Loucy (cell line): ENCODE measurements at regions not wholly inside any gene's neighbourhood (a gene's known extent, or its start where the extent isn't known, plus 50 kb on each side); places are given as distances from the start of the nearest gene placed in this dataset.

Experiments used
- H2AFZ ChIP-seq: fragments of 200-600 bp; sonication (generic); 2 replicates; pipeline ENCODE4 v1.6.0; 2016; ENCODE audit warnings: antibody characterized with exemption, mild to moderate bottlenecking, low read length, moderate library complexity
- H3F3A ChIP-seq: fragments of 200-600 bp; 2 replicates; pipeline ENCODE4 v1.6.0; 2016; ENCODE audit warnings: antibody characterized with exemption, low read depth, mild to moderate bottlenecking
- H3K27me3 ChIP-seq: fragments of 200-600 bp; sonication (generic); 2 replicates; pipeline ENCODE4 v1.6.1; 2014; ENCODE audit warnings: low read length, mild to moderate bottlenecking; ENCODE audit not compliant: insufficient read depth, poor library complexity, severe bottlenecking
- H3K36me3 ChIP-seq: fragments of 200-600 bp; sonication (generic); 2 replicates; pipeline ENCODE4 v1.6.1; 2016; ENCODE audit warnings: low read length; ENCODE audit not compliant: insufficient read depth
- H3K4me1 ChIP-seq: fragments of 200-600 bp; sonication (generic); 2 replicates; pipeline ENCODE4 v1.5.1; 2014; ENCODE audit warnings: low read length, mild to moderate bottlenecking; ENCODE audit not compliant: insufficient read depth, poor library complexity, severe bottlenecking
- H3K4me2 ChIP-seq: fragments of 200-600 bp; sonication (generic); 2 replicates; pipeline ENCODE4 v1.6.0; 2014; ENCODE audit warnings: antibody characterized with exemption, low read length, low read depth, mild to moderate bottlenecking; ENCODE audit not compliant: poor library complexity, severe bottlenecking
- H3K4me3 ChIP-seq: fragments of 200-600 bp; sonication (generic); 2 replicates; pipeline ENCODE4 v1.5.1; 2014; ENCODE audit warnings: low read length, mild to moderate bottlenecking, mixed read lengths; ENCODE audit not compliant: poor library complexity, severe bottlenecking
- H3K79me2 ChIP-seq: fragments of 200-600 bp; sonication (generic); 2 replicates; pipeline ENCODE4 v1.6.1; 2014; ENCODE audit warnings: low read length; ENCODE audit not compliant: insufficient read depth
- H3K9ac ChIP-seq: fragments of 200-600 bp; sonication (generic); 2 replicates; pipeline ENCODE4 v1.6.0; 2014; ENCODE audit warnings: mild to moderate bottlenecking, low read depth, low read length, moderate library complexity; ENCODE audit not compliant: poor library complexity, severe bottlenecking
- H3K9me2 ChIP-seq: fragments of 200-600 bp; sonication (generic); replicated peaks from 2 replicates; pipeline ENCODE4 v1.6.1; 2016; ENCODE audit warnings: low read depth, low read length, mixed read lengths
- H3K9me3 ChIP-seq: fragments of 200-600 bp; sonication (generic); 2 replicates; pipeline ENCODE4 v1.6.1; 2014; ENCODE audit warnings: mild to moderate bottlenecking, antibody characterized with exemption, low read length, low read depth; ENCODE audit not compliant: insufficient read depth
- H4K20me1 ChIP-seq: fragments of 200-600 bp; sonication (generic); 2 replicates; pipeline ENCODE4 v1.6.0; 2014; ENCODE audit warnings: antibody characterized with exemption, low read length, mild to moderate bottlenecking; ENCODE audit not compliant: insufficient read depth, poor library complexity, severe bottlenecking
- CTCF ChIP-seq: fragments of 200-600 bp; sonication (generic); conservative IDR thresholded peaks from 2 replicates; pipeline ENCODE4 v1.5.1; 2014; ENCODE audit warnings: mild to moderate bottlenecking, antibody characterized with exemption, low read length
- EZH2phosphoT487 ChIP-seq: fragments of 200-600 bp; IDR thresholded peaks from 2 replicates; pipeline ENCODE4 v1.6.1; 2018; ENCODE audit warnings: antibody characterized with exemption, mild to moderate bottlenecking, moderate library complexity, borderline replicate concordance

GRCh38 chr5:167561796-167562195 is 729.6 kb upstream of the WWC1 start:
- no peaks in the 10 kb centered on the region for H3K9me2 ChIP-seq
- no peaks in the 10 kb centered on the region for H3K79me2 ChIP-seq
- H3K4me3 ChIP-seq: no peak overlapping the region
- no peaks in the 10 kb centered on the region for H3K27me3 ChIP-seq
- no peaks in the 10 kb centered on the region for H3K9me3 ChIP-seq
- no peaks in the 10 kb centered on the region for H3K4me1 ChIP-seq
- no peak overlapping the region for H2AFZ ChIP-seq
- no peak overlapping the region for H3K9ac ChIP-seq
- no peak for TF ChIP-seq EZH2phosphoT487
- no peak for TF ChIP-seq CTCF
- H3F3A ChIP-seq: no peaks in the 10 kb centered on the region
- H4K20me1 ChIP-seq: no peaks in the 10 kb centered on the region
- H3K36me3 ChIP-seq: no peaks in the 10 kb centered on the region
- H3K4me2 ChIP-seq: no peak overlapping the region

GRCh38 chr5:167564275-167564674 is 727.2 kb upstream of the WWC1 start:
- TF ChIP-seq EZH2phosphoT487 (no peak), CTCF (no peak)
- Histone ChIP-seq H3K79me2 (no peaks in the 10 kb centered on the region), H4K20me1 (no peaks in the 10 kb centered on the region), H2AFZ (no peak overlapping the region), H3F3A (no peaks in the 10 kb centered on the region), H3K4me2 (no peak overlapping the region), H3K9me3 (no peaks in the 10 kb centered on the region), H3K36me3 (no peaks in the 10 kb centered on the region), H3K4me1 (no peaks in the 10 kb centered on the region), H3K27me3 (no peaks in the 10 kb centered on the region), H3K9me2 (no peaks in the 10 kb centered on the region), H3K9ac (no peak overlapping the region), H3K4me3 (no peak overlapping the region)

- Histone ChIP-seq H3K4me1 (no peaks in the 10 kb centered on the region), H3K36me3 (no peaks in the 10 kb centered on the region), H3K9me2 (no peaks in the 10 kb centered on the region), H3K27me3 (no peaks in the 10 kb centered on the region), H3K79me2 (no peaks in the 10 kb centered on the region), H3K9me3 (no peaks in the 10 kb centered on the region), H4K20me1 (no peaks in the 10 kb centered on the region), H3K9ac (no peak overlapping the region), H3K4me3 (no peak overlapping the region), H2AFZ (no peak overlapping the region), H3K4me2 (no peak overlapping the region), H3F3A (no peaks in the 10 kb centered on the region)
- no peak for TF ChIP-seq CTCF
- no peak for TF ChIP-seq EZH2phosphoT487
Observed at GRCh38 chr5:167565189-167565954, 726.1 kb upstream of the WWC1 start.
